WERI-Rb-1 (cell line): ENCODE measurements at regions not wholly inside any gene's neighbourhood (a gene's known extent, or its start where the extent isn't known, plus 50 kb on each side); places are given as distances from the start of the nearest gene placed in this dataset.

Source experiments
- DNase-seq: peaks from one replicate; pipeline ENCODE4 v3.0.0-alpha.2; 2020
- H3K27ac ChIP-seq: fragments of 250-450 bp; sonication (Bioruptor Pico); 2 replicates; pipeline ENCODE4 v1.5.1; 2020; ENCODE audit warnings: mild to moderate bottlenecking, moderate library complexity
- H3K27me3 ChIP-seq: fragments of 250-450 bp; sonication (Bioruptor Pico); 2 replicates; pipeline ENCODE4 v1.5.1; 2021; ENCODE audit warnings: mild to moderate bottlenecking, low read depth, moderate library complexity; ENCODE audit not compliant: insufficient read depth, severe bottlenecking
- H3K36me3 ChIP-seq: fragments of 250-450 bp; sonication (Bioruptor Pico); 2 replicates; pipeline ENCODE4 v1.5.1; 2020; ENCODE audit warnings: mild to moderate bottlenecking, moderate library complexity
- H3K4me3 ChIP-seq: 2 replicates; pipeline ENCODE4 v1.5.1; 2011; ENCODE audit warnings: low read depth, mild to moderate bottlenecking, control low read depth, low read length
- H3K9me3 ChIP-seq: fragments of 250-450 bp; sonication (Bioruptor Pico); 2 replicates; pipeline ENCODE4 v1.5.1; 2021; ENCODE audit warnings: mild to moderate bottlenecking, moderate library complexity; ENCODE audit not compliant: severe bottlenecking
- CTCF ChIP-seq: IDR thresholded peaks from 2 replicates; pipeline ENCODE4 v1.5.1; 2011; ENCODE audit warnings: low read depth, mild to moderate bottlenecking, control low read depth, inconsistent platforms, low read length

GRCh38 chr2:183798535-183798934 lies 674.3 kb downstream of the NUP35 start:
- no peak for TF ChIP-seq CTCF
- Histone ChIP-seq H3K9me3 (no peaks in the 10 kb centered on the region), H3K27me3 (no peaks in the 10 kb centered on the region), H3K27ac (no peak overlapping the region), H3K4me3 (no peak overlapping the region), H3K36me3 (no peaks in the 10 kb centered on the region)
- no peak for DNase-seq

DNA sequence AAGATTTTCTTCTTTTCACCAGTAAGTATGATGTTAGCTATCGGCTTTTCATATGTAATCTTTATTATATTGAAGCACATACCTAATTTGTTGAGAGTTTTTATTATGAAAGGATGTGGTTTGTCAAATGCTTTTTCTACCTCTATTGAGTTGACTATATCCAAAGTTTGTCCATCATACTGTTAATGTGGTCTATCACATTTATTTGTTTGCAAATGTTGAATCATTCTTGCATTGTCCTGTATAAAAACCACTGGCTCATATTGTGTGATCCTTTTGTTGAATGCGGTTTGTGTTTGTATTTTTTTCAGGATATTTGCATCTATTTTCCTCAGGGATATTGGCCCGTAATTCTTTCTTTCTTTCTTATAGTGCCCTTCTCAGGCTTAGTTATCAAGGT lies 675.5 kb downstream of the NUP35 start:
- no peak for DNase-seq
- Histone ChIP-seq H3K27ac (no peak overlapping the region), H3K9me3 (no peaks in the 10 kb centered on the region), H3K4me3 (no peak overlapping the region), H3K36me3 (no peaks in the 10 kb centered on the region), H3K27me3 (no peaks in the 10 kb centered on the region)
- TF ChIP-seq CTCF = no peak

- DNase-seq = no peak
- TF ChIP-seq CTCF = no peak
- no peaks in the 10 kb centered on the region for H3K27me3 ChIP-seq
- no peaks in the 10 kb centered on the region for H3K9me3 ChIP-seq
- no peaks in the 10 kb centered on the region for H3K36me3 ChIP-seq
- H3K4me3 ChIP-seq = no peak overlapping the region
- no peak overlapping the region for H3K27ac ChIP-seq
Measured at GRCh38 chr2:183803596-183803995, 679.4 kb downstream of the NUP35 start.

DNA sequence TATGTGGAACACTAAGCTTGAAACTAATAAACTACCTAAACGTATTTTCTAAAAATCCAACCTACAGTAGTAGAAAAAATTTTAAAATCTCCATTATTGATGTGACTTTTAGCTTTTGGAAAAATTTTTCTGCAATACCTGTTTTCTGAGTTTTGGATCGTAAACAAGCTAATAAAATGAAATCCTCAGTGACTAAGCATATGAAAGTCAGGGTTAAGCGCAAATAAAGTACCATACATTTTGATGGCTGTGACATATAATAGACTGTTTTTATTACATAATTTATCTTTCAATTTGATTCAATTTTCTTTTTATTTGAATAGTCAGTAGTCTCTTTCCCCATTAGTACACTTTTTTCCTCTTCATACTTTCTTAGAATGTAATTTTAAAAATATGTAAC lies 683.6 kb downstream of the NUP35 start:
- Histone ChIP-seq H3K4me3 (no peak overlapping the region), H3K27me3 (no peaks in the 10 kb centered on the region), H3K27ac (no peak overlapping the region), H3K9me3 (no peaks in the 10 kb centered on the region), H3K36me3 (no peaks in the 10 kb centered on the region)
- no peak for DNase-seq
- TF ChIP-seq CTCF = no peak

DNA sequence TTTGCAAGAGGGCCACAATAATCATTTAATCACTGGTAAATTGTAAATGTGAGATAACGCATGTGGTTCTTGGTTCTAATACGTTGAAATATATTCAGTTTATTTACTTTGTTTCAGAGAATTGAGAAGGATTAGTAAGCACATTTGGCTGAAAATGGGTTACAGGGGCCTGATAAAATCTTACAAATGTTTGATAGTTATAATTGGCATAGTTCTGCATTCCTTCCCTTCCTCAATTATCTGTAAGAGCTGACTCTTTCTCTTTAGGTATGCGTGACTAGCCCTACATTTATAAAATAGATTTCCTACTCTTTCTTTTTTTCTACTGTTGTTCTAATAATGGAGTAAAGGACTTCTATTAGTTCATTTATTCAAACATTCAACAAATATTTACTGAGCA lies 685.2 kb downstream of the NUP35 start:
- Histone ChIP-seq H3K9me3 (no peaks in the 10 kb centered on the region), H3K27ac (no peak overlapping the region), H3K36me3 (no peaks in the 10 kb centered on the region), H3K4me3 (no peak overlapping the region), H3K27me3 (no peaks in the 10 kb centered on the region)
- no peak for TF ChIP-seq CTCF
- no peak for DNase-seq

GRCh38 chr2:183811281-183811680 lies 687.0 kb downstream of the NUP35 start:
- H3K36me3 ChIP-seq = no peaks in the 10 kb centered on the region
- DNase-seq = no peak
- TF ChIP-seq CTCF = no peak
- H3K27ac ChIP-seq = no peak overlapping the region
- no peaks in the 10 kb centered on the region for H3K27me3 ChIP-seq
- no peaks in the 10 kb centered on the region for H3K9me3 ChIP-seq
- H3K4me3 ChIP-seq = no peak overlapping the region
